ENCODE measurements at regions not wholly inside any gene's neighbourhood (a gene's known extent, or its start where the extent isn't known, plus 50 kb on each side); places are given as distances from the start of the nearest gene placed in this dataset.

DNA sequence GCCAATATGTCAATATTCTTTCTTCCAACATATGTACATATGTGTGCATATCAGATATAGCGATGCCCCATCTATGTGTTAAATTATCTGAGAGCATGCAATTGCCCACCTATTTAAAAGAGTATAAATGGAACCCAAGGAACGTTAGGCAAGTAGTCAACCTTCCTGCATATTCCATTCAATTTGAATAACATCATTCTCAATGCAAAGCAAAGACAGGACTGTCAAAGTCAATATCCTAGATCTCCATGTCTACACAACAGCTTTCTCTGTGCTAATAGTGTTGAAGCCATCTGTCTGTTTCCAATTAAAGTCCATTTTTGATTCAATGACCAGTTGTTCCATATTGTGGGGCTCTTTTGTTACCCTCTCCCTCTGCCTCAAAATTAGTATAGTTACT lies 85.3 kb upstream of the COX7C start:
- TF ChIP-seq, protein P1, sequence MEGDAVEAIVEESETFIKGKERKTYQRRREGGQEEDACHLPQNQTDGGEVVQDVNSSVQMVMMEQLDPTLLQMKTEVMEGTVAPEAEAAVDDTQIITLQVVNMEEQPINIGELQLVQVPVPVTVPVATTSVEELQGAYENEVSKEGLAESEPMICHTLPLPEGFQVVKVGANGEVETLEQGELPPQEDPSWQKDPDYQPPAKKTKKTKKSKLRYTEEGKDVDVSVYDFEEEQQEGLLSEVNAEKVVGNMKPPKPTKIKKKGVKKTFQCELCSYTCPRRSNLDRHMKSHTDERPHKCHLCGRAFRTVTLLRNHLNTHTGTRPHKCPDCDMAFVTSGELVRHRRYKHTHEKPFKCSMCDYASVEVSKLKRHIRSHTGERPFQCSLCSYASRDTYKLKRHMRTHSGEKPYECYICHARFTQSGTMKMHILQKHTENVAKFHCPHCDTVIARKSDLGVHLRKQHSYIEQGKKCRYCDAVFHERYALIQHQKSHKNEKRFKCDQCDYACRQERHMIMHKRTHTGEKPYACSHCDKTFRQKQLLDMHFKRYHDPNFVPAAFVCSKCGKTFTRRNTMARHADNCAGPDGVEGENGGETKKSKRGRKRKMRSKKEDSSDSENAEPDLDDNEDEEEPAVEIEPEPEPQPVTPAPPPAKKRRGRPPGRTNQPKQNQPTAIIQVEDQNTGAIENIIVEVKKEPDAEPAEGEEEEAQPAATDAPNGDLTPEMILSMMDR (IDR thresholded peaks at IDR 0.05 in 2 of 3, conservative IDR thresholded peaks at IDR 0.05 in 1 of 3; ENCODE audit: control insufficient read depth in 2 of 3, extremely low read depth in 1 of 3, insufficient read depth in 1 of 3, low read depth in 3 of 3, low read length in 3 of 3) = no peak
- TF ChIP-seq, protein P2, sequence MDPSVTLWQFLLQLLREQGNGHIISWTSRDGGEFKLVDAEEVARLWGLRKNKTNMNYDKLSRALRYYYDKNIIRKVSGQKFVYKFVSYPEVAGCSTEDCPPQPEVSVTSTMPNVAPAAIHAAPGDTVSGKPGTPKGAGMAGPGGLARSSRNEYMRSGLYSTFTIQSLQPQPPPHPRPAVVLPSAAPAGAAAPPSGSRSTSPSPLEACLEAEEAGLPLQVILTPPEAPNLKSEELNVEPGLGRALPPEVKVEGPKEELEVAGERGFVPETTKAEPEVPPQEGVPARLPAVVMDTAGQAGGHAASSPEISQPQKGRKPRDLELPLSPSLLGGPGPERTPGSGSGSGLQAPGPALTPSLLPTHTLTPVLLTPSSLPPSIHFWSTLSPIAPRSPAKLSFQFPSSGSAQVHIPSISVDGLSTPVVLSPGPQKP (IDR thresholded peaks at IDR 0.05; ENCODE audit: low read depth, low read length) = no peak
- no peak for TF ChIP-seq SMC3 (IDR thresholded peaks at IDR 0.05; ENCODE audit: borderline replicate concordance, low read length)
- TF ChIP-seq RBBP5 (conservative IDR thresholded peaks at IDR 0.05) = no peak
